Ramos (cell line): ENCODE measurements at regions not wholly inside any gene's neighbourhood (a gene's known extent, or its start where the extent isn't known, plus 50 kb on each side); places are given as distances from the start of the nearest gene placed in this dataset.

Source experiments
- in situ Hi-C: fragments of 300-500 bp; cut with MboI; formaldehyde crosslinking; loops from one replicate; pipeline ENCODE4 v1.14.3; 2022; ENCODE audit warnings: low sequenced_read_pairs; ENCODE audit not compliant: unreplicated experiment

GRCh38 chr9:135230386-135230765 lies 142.9 kb downstream of the OLFM1 start:
- in situ Hi-C loops = no loop called here

DNA sequence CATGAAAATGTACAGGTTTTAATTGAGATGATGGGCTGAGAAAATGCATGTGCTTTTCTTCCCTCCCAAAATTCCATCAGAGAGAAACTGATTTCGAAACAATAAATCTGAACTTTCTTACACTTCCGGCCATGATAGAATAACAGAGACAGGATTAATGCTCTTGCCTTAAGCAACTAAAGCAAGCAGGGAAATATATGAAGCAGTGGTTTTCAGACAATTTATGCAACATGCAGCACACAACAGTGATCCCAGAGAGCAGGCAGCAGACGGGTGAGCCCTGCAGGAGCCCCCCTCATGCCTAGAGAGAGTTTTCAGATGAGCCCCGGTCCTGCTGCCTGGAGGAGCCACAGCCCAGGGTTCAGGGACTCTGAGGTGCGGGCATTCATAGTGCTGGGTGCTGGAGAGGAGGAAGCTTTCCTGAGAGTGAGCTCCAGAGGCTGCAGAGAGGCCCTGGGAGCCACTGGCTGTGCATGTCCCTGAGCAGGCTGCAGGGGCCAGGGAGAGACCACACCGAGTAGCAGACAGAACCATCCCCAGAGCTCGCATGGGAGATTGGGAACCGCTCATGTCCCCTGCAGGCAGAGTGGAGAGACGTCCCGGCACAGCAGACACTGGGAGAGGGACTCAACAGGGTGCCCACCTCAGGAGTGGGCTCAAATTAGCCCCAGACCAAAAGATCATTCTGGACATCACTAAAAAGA lies 143.5 kb downstream of the OLFM1 start:
- in situ Hi-C loops = no loop called here

DNA sequence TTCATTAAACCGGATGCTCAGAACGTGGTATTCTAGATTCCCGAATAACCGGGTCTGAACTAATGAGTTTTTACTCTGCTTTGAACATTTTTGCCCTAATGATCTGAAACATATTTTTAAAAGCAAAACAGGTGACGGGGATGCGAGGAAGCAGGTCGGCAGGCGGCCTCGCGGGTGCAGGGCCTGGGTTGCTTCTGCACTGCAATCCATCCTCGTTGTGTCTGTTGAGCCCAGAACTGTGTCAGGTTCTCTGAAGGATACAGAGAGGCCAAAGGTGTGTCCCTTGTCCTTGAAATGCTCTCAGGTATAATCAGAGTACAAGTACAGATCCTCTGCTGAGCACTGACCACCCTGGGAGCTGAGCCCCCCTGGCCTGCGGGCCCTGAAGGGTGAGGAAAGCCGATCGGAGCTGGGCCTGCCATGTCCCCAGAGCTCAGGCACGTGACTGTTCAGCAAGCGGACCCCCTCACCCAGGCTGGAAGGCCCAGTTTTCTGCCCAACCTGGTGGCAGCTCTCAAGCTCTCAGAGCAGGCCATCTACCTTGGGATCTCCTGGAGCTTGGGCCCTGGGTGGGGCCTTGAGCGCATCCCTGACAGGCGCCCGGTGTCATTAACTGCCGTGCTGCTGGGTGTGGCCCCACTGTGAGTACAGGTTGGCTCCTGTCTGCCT lies 151.8 kb downstream of the OLFM1 start:
- in situ Hi-C loops = no loop called here

DNA sequence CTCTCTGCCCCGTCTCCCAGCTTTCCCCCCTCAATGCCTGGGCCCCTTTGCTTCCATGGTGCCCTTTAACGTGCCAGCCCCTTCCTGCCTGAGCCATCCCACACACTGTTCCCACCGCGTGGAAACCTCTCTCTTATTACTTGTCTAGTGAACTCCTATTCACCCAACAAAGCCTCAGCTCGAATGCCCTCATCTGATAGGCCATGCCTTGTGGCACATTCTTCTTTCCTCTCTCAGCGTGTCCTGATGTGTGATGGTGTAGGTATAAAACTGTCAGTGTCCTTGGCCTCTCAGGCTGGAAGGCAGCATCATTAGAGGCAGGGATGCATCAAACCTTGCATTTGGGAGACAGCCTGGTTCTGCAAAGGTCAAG lies 152.3 kb downstream of the OLFM1 start:
- in situ Hi-C loops = no loop called here

DNA sequence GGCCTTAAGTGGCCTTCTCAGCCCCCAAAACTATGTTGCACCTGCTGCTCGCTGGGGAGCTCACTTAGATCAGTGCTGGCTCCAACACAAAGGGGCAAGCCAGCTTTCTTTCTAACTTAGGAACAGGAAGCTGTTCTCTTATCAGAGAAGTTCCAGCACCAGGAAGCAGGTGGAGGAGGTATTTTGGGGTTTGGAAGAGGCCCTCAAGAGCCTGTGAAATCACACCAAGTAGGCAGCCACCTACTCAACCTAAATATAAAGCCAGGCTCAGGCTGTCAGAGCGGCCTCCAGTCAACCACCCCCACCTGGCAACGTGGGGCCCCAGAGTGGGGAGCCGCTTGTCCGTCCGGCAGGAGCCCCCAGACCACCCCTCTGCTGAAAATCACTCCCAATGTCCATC lies 152.8 kb downstream of the OLFM1 start:
- in situ Hi-C loops = no loop called here

GRCh38 chr9:135240871-135241311 lies 153.4 kb downstream of the OLFM1 start:
- in situ Hi-C loops = no loop called here

DNA sequence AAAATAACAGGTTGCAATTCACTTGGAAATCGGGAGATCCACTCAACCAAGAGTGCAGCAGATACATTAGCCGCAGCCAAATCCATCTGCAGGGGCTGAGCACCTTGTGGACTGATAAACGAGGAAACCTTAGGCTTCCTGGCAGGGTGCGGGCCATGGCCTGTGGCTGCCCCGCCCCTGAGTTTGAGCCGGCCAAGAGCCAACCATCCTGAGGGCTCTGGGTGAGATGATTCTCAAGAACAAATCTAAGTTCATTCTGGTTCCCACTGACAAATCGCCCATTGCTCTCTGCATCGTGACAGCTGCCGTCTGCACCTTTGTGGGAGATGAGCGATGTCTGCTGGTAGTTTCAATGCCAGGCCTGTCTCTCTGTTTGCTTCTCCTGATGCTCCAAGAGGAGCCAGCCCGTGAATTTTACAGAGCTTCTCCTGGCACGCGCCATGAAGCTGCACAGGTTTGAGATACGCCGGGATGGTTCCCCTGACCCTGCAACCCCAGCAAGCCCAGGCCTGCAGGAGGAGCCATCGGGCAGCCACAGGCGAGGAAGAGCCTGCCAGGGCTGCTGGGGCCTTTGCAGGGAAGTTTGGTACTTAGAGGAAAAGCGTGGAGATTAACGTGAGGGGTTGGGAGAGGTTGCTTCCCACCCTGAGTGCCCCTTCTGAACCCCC lies 154.0 kb downstream of the OLFM1 start:
- in situ Hi-C loops = no loop called here

- in situ Hi-C loops = no loop called here
Observed at GRCh38 chr9:135242049-135242396, 154.6 kb downstream of the OLFM1 start.

DNA sequence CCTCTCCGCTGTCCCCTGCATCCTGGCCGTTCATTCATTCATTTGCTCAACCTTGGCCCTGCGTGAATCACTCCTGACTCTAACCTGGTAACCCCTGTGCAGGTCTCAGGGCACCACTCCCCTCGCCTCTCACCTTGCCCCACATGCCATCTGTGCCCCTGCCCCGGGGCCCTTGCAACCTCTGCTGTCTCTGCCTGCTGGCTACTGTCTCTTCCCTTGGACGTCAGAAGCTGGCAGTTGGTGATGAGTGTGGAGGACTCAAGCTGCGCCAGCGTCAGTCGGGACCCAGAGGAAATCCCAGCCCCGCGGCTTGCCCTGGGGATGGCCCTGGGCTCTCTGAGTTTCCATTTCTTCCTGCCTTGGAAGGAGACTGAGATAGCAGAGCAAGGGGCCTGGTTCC lies 154.9 kb downstream of the OLFM1 start:
- in situ Hi-C loops = no loop called here

DNA sequence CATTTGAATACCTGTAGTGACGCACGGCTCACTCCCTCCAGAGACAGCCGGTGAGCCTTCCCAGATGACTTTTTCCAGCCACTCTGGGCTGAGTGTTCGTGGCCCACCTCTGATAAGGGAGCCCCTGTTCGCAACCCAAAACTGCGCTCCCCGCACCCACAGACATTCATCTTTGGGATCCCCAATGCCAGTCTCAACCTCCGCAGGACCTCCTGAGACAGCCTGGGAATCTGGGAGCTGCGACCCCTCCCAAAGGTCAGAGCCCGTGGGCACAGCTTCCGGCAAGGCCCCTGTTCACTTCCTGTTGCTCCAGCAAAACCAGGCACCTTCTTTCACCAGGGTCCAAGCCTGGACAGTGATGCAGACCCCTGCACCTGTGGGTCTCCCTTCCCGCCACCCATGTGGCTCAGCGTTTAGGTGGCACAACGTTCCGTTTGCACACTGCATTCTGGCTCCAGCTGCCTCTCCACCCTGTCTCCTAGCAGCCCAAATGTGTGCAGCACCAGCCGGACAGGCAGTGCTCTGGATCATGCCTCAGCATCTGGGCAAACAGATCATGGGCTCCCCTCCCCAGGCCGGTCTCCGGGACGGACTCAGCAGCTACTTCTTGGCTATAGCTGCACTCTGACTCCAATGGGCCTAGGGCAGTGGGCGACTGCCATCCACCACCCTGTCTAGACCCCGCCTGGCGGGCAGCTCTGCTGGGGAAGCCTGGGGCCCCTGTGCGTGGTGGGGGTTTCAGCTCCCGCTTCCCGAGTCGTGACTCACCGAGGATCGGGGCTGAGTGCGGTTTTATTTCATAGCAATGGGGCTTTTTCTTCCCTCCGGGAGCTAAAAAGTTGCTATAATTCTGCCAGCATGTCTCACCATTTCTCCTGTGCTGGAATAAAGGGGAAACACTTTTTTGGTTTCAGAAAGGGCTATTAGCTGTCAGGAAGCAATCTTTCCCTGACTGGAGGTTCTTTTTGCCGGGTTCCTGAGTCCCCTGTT lies 156.0 kb downstream of the OLFM1 start:
- in situ Hi-C loops = no loop called here

GRCh38 chr9:135244271-135245221 lies 157.1 kb downstream of the OLFM1 start:
- in situ Hi-C loops = no loop called here

- in situ Hi-C loops = no loop called here
Observed at GRCh38 chr9:135245482-135246247, 158.2 kb downstream of the OLFM1 start.

DNA sequence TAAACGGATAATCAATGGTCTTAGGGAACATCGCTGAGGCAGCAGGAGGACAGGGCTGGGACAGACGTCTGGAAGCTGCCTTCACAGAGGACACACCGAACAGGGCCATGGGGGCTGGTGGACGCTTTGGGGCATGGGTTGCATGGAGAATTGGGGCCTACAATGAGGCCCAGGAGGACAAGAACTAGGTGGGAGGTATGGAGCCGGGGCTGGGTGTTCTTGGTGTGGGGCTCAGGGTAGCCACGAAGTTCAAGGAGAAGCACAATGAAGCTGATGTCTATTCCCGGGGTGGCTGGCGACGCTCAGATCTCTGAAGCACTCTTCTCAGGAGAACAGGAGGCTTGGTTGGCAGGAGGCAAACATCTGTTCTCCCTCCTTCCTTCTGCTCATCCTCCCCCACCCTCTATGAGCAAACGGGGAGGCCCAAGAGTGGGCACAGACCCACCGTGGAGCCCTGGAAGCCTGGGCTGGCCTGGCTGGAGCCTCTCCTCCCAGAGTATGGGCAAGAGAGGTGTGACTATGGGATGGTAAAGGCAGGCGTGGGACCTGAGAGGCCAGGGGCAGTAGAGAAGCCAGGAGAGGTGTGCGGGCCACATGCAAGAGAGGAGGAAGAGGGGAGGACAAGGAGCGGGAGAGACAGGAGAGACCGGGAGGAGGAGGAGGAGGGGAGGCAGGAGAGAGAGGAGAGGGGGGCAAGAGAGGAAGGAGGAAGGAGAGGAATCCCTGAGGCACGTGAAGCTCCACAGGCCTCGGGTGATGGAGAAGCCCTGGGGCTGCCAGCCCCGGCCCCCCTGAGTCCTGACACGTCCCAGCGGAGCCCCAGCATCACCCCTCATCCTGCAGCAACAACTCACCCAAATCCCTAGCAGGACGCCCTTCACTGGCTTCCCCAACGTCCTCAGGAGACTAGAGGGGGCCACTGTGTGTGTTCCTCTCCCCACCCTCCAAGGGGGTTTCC lies 159.1 kb downstream of the OLFM1 start:
- in situ Hi-C loops = no loop called here

DNA sequence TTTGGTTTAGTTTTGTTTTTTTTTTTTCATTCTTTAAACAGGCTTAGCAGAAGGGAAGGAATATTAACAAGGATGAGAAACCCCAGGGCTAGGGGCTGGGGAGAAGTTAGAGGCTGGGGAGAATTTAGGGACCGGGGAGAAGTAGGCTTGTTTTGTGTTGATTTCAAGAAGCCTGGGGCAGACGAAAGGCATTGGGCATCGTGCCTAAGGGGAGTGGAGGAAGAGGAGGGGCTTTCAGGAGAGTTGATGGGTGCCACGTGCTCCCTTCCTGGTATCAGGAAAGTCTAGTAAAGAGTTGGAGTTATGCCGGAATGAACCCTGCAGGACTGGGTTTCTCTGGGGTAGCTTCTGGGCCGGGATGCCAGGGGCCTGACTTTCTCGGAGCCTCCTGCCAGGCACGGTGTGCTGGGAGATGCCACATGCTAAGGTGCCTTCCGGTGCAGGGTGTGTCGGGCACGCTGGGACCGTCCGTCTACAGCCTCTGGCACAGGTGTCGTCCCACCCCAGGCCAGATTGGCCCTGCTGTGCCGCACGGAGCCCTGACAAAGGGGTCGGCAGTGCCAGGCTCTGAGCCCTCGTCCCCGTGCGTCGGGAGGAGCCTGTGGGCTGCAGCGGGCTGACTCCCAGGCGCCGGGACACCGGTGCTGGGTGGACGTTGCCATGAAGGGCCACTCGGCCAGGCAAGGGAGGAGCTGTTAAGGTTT lies 159.9 kb downstream of the OLFM1 start:
- in situ Hi-C loops = no loop called here

DNA sequence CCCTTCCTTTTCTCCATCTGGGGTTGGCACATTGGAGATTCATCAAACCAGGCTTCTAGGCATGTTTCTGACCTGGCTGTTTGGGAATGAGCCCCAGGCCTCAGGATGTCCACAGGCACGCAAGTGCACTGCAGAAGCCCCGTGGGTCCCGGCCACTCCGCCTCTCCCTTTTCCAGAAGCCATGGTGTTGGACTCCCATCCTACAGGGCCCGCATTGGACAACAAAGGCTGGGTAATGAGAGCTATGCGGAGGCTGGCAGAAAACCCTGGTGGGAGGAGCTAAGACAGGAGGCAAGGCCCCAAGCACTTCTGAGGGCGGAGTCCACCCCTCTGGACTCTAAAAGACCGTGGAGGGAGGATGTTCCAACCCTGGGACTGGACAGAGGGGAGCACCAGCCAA lies 160.6 kb downstream of the OLFM1 start:
- in situ Hi-C loops = no loop called here

- in situ Hi-C loops = no loop called here
Observed at GRCh38 chr9:135248721-135249120, 161.3 kb downstream of the OLFM1 start.

- in situ Hi-C loops = no loop called here
Observed at GRCh38 chr9:135249191-135249590, 161.7 kb downstream of the OLFM1 start.
